Thymus (tissue), 11 donors: ENCODE measurements at regions not wholly inside any gene's neighbourhood (a gene's known extent, or its start where the extent isn't known, plus 50 kb on each side); places are given as distances from the start of the nearest gene placed in this dataset.

Experiments used
- DNase-seq, 9 donors: peaks; one replicate each; pipeline ENCODE4 v3.0.0-alpha.2; 2013; ENCODE audit warnings: low spot score in 9 of 9, low read depth in 6 of 9, missing footprints in 1 of 9
- H3K27ac ChIP-seq, 2 donors: one replicate each; pipeline ENCODE4 v1.5.1; 2013; ENCODE audit warnings: control low read depth in 1 of 2, low read depth in 1 of 2, low read length in 1 of 2, mild to moderate bottlenecking in 1 of 2, moderate library complexity in 1 of 2
- H3K27me3 ChIP-seq, 2 donors: one replicate each; pipeline ENCODE4 v1.5.1; 2013; ENCODE audit warnings: low read length in 1 of 2; ENCODE audit not compliant: control insufficient read depth in 2 of 2, insufficient read depth in 1 of 2
- H3K36me3 ChIP-seq, 2 donors: one replicate each; pipeline ENCODE4 v1.5.1; 2013; ENCODE audit warnings: low read length in 1 of 2, mild to moderate bottlenecking in 1 of 2, moderate library complexity in 1 of 2; ENCODE audit not compliant: control insufficient read depth in 2 of 2, insufficient read depth in 2 of 2
- H3K4me1 ChIP-seq, 2 donors: one replicate each; pipeline ENCODE4 v1.5.1; 2013; ENCODE audit warnings: low read length in 2 of 2; ENCODE audit not compliant: control insufficient read depth in 2 of 2, insufficient read depth in 2 of 2
- H3K4me3 ChIP-seq, 2 donors: one replicate each; pipeline ENCODE4 v1.5.1; 2013; ENCODE audit warnings: low read length in 2 of 2, control low read depth in 1 of 2, mild to moderate bottlenecking in 1 of 2
- H3K9me3 ChIP-seq, 2 donors: one replicate each; pipeline ENCODE4 v1.5.1; 2013; ENCODE audit warnings: low read length in 1 of 2, mild to moderate bottlenecking in 1 of 2; ENCODE audit not compliant: control insufficient read depth in 2 of 2, insufficient read depth in 1 of 2
- WGBS: extraction: QIAGEN DNeasy Blood & Tissue Kit; methylation state at CpG from one replicate; pipeline ENCODE4 v1.1.7; 2013; 5-methylcytosine and 5-hydroxymethylcytosine counted together
- donor health status: healthy.

- no peak overlapping the region for H3K4me3 ChIP-seq
- no peaks in the 10 kb centered on the region for H3K27me3 ChIP-seq
- H3K36me3 ChIP-seq, result no peaks in the 10 kb centered on the region
- no peaks in the 10 kb centered on the region for H3K4me1 ChIP-seq
- DNase-seq, result no peak
- H3K9me3 ChIP-seq, result no peaks in the 10 kb centered on the region
- no peak overlapping the region for H3K27ac ChIP-seq
- 90% methylated on average over 2 of the region's 2 CpGs for WGBS
These were observed 141.0 kb downstream of the PTPN11 start for GRCh38 chr12:112559784-112560183.

DNA sequence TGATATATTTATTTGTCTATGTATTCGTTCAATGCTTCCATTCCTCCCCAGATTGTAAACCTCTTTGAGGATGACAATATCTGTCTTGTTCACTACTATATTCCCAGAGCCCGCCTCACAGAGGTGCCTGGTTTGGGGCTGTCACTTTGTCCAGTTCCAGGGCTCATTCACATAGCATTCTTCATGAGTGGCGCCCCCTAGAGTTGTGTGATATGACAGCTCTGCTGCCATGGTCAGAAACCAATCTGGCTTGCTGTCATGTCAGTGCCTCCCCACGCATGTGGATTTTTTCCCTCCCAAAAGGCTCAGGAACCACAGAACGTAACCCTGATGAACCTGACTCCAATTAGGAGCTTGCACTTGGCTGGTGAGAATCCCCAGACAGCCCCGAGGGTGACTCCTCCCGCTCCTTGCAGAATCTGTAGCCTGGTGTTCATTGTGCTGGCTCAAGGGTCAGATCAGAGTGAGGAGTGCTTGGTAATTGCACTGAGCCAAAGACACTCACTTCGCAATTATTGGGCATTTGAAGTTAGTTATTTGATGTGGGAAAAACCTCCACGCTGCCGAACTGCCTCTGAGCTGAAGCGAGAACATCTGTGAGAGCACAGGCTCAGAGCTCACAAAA is 145.5 kb downstream of the PTPN11 start:
- Histone ChIP-seq H3K27me3 (no peaks in the 10 kb centered on the region), H3K27ac (no peak overlapping the region), H3K4me3 (no peak overlapping the region), H3K36me3 (no peaks in the 10 kb centered on the region), H3K4me1 (no peaks in the 10 kb centered on the region), H3K9me3 (no peaks in the 10 kb centered on the region)
- DNase-seq, result no peak
- 80% methylated on average over 11 of the region's 11 CpGs for WGBS

- Histone ChIP-seq H3K4me3 (no peak overlapping the region), H3K27ac (no peak overlapping the region), H3K4me1 (no peaks in the 10 kb centered on the region), H3K9me3 (no peaks in the 10 kb centered on the region), H3K36me3 (no peaks in the 10 kb centered on the region), H3K27me3 (peaks cover 0 to 3% of the 10 kb centered on the region in 2 donors)
- DNase-seq, result no peak
- 94% methylated on average over 2 of the region's 2 CpGs for WGBS
These were observed 149.9 kb downstream of the PTPN11 start for GRCh38 chr12:112568641-112569040.

GRCh38 chr12:112570096-112570495 is 151.3 kb downstream of the PTPN11 start:
- 72% methylated on average over 7 of the region's 7 CpGs for WGBS
- no peak for DNase-seq
- Histone ChIP-seq H3K4me1 (no peaks in the 10 kb centered on the region), H3K27ac (no peak overlapping the region), H3K36me3 (no peaks in the 10 kb centered on the region), H3K4me3 (no peak overlapping the region), H3K9me3 (no peaks in the 10 kb centered on the region), H3K27me3 (peaks cover 1 to 9% of the 10 kb centered on the region in 2 donors)

DNA sequence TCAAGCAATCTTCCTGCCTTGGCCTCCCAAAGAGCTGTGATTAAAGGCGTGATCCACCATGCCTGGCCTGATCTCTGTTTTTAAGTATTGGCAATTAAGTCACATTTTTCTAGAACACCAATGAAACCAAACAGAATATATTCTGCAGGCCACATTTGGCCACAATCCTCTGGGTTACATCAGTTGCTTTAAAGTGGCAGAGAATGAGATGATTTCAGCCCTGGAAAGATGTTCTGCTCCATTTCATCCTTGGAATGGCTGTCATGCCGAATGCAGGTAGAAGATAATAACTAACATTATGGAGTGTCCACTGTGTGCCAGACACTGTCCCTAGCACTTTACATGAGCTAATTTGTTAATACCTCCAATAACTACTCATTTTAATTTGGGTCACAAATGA is 154.4 kb downstream of the PTPN11 start:
- Histone ChIP-seq H3K36me3 (no peaks in the 10 kb centered on the region), H3K4me1 (no peaks in the 10 kb centered on the region), H3K27ac (no peak overlapping the region), H3K4me3 (no peak overlapping the region), H3K27me3 (peaks cover 7 to 29% of the 10 kb centered on the region in 2 donors), H3K9me3 (no peaks in the 10 kb centered on the region)
- 91% methylated on average over 2 of the region's 2 CpGs for WGBS
- no peak for DNase-seq

GRCh38 chr12:112574896-112575558 is 156.3 kb downstream of the PTPN11 start:
- H3K4me1 ChIP-seq, result no peaks in the 10 kb centered on the region
- no peak overlapping the region for H3K4me3 ChIP-seq
- DNase-seq, result no peak
- H3K9me3 ChIP-seq, result no peaks in the 10 kb centered on the region
- H3K27ac ChIP-seq, result no peak overlapping the region
- H3K36me3 ChIP-seq, result no peaks in the 10 kb centered on the region
- 6% methylated on average over 42 of the region's 42 CpGs for WGBS
- peaks cover 7 to 32% of the 10 kb centered on the region in 2 donors for H3K27me3 ChIP-seq

DNA sequence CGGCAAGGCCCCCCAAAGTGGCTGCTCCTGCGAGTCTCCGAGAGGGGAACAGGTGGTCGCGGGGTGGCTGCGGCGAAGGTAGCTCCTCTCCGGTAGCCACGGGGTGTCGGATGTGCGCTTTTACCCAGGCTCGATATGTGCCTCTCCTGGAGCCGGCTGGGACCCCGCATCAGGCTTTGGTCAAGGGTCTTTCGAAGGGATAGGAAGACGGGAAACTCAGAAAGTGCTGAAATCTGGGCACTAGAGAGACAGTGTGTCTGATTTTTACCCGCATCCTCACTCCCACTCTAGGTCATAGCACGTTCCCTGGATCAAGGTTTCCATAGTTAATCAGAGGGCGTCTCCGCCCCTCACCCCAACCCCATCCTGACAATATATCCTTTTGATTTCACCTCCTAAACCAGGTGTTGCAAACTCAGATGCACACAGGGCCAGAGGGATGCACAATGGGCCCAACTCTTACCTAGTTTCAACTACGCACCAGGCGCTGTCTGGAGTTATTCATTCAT is 156.9 kb downstream of the PTPN11 start:
- no peak overlapping the region for H3K4me3 ChIP-seq
- H3K27ac ChIP-seq, result no peak overlapping the region
- no peak for DNase-seq
- no peaks in the 10 kb centered on the region for H3K4me1 ChIP-seq
- H3K27me3 ChIP-seq, result peaks cover 7 to 32% of the 10 kb centered on the region in 2 donors
- H3K9me3 ChIP-seq, result no peaks in the 10 kb centered on the region
- 46% methylated on average over 22 of the region's 22 CpGs for WGBS
- no peaks in the 10 kb centered on the region for H3K36me3 ChIP-seq

GRCh38 chr12:112577473-112578329 is 159.0 kb downstream of the PTPN11 start:
- DNase-seq, result no peak
- H3K27me3 ChIP-seq, result peaks cover 7 to 32% of the 10 kb centered on the region in 2 donors
- H3K9me3 ChIP-seq, result no peaks in the 10 kb centered on the region
- no peak overlapping the region for H3K27ac ChIP-seq
- H3K4me1 ChIP-seq, result no peaks in the 10 kb centered on the region
- H3K4me3 ChIP-seq, result no peak overlapping the region
- 70% methylated on average over 4 of the region's 4 CpGs for WGBS
- no peaks in the 10 kb centered on the region for H3K36me3 ChIP-seq

GRCh38 chr12:112584266-112584722 is 165.5 kb downstream of the PTPN11 start:
- H3K27me3 ChIP-seq, result no peaks in the 10 kb centered on the region
- no peak for DNase-seq
- no peaks in the 10 kb centered on the region for H3K36me3 ChIP-seq
- H3K4me3 ChIP-seq, result no peak overlapping the region
- WGBS, result 75% methylated on average over 7 of the region's 7 CpGs
- H3K4me1 ChIP-seq, result no peaks in the 10 kb centered on the region
- H3K9me3 ChIP-seq, result no peaks in the 10 kb centered on the region
- no peak overlapping the region for H3K27ac ChIP-seq
